ENCODE measurements at regions not wholly inside any gene's neighbourhood (a gene's known extent, or its start where the extent isn't known, plus 50 kb on each side); places are given as distances from the start of the nearest gene placed in this dataset.
A peak's percentile ranks its signal among the peaks of the same experiment; 100 is the strongest.

DNA sequence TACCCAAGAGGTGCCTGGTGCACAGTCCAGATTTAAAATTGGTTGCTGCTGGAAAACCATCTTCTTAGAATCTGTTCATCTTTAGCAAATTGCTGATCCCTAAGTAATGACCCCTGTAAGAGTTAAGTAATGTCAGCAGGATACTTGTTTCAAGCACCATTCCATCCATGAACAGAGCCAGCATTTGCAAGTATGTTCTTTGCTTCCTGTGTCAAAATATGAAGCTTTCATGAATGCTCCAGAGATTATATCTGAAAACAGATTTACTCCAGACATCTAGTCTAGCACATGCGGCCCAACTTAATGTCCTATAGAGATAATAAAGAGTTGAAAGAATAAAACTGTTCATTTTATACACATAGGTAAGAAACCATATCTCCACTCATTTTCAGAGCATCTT lies 98.7 kb upstream of the ZNF438 start:
- Histone ChIP-seq H3K9me3 (no peaks in the 10 kb centered on the region), H3K36me3 (no peaks in the 10 kb centered on the region), H3K27me3 (no peaks in the 10 kb centered on the region), H3K4me1 (peaks cover 3 to 26% of the 10 kb centered on the region in 2 donors), H3K4me3 (no peak overlapping the region), H3K27ac (peak overlapping the region; percentile 62 to 96)
- TF ChIP-seq, protein P1, sequence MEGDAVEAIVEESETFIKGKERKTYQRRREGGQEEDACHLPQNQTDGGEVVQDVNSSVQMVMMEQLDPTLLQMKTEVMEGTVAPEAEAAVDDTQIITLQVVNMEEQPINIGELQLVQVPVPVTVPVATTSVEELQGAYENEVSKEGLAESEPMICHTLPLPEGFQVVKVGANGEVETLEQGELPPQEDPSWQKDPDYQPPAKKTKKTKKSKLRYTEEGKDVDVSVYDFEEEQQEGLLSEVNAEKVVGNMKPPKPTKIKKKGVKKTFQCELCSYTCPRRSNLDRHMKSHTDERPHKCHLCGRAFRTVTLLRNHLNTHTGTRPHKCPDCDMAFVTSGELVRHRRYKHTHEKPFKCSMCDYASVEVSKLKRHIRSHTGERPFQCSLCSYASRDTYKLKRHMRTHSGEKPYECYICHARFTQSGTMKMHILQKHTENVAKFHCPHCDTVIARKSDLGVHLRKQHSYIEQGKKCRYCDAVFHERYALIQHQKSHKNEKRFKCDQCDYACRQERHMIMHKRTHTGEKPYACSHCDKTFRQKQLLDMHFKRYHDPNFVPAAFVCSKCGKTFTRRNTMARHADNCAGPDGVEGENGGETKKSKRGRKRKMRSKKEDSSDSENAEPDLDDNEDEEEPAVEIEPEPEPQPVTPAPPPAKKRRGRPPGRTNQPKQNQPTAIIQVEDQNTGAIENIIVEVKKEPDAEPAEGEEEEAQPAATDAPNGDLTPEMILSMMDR (IDR thresholded peaks at IDR 0.05) = no peak
- intact Hi-C loops (cut with DNase I) = loop anchor here (5.0 to 10.0 kb wide), 2 partner anchors 132 to 346 kb away; no protein-coding TSS in a partner anchor
- no peak for DNase-seq (ENCODE audit: low spot score in 2 of 2)

DNA sequence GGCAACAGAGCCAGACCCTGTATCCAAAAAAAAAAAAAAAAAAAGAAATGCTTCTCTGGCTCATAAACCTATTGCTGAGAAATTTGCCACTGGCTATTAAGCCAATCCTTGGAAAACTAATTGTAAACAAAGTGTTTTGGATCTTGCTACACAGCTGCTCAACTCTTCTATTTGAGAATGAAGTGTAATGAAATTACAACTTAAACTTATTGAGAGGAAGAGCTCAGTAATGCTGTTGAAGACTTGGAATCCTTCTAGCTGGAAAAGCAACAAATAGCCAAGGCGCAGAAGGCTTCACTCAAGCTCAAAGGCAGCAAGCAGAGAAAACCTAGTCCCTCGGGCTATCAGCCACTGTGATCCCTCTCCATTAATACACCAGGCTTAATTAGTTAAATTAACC lies 99.6 kb upstream of the ZNF438 start:
- TF ChIP-seq, protein P1 (IDR thresholded peaks at IDR 0.05) = no peak
- intact Hi-C loops (cut with DNase I) = loop anchor here (5.0 to 10.0 kb wide), 2 partner anchors 131 to 346 kb away; no protein-coding TSS in a partner anchor

DNA sequence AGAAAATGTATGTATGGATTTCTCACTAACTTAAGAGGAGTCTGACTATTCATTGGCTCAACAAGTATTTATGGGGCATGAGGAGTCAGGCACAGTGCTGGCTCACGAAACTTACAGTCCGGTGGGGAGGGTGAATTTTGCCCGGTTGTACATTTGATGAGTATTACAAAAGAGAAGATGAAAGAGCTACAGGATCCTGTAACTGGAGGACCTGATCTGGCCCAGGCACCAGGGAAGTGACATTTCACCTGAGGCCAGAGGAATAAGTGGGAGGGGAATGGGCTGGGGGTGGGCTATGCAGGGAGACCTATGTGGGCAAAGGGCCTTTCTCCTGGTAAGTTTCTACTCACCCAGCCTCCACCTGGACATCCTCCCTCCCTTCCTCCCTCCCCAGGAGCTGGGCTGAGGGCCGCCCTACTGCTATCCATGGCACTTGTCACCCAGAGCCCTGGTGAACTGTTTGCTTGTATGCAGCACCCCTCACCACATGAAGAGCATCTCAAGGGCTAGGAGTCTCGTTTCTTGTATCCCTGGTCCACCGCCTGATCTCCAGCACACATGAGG lies 101.1 kb upstream of the ZNF438 start:
- Histone ChIP-seq H3K4me1 (peaks cover 3 to 26% of the 10 kb centered on the region in 2 donors), H3K9me3 (no peaks in the 10 kb centered on the region), H3K27ac (peak overlapping the region; percentile 95 to 96), H3K4me3 (no peak overlapping the region), H3K27me3 (no peaks in the 10 kb centered on the region), H3K36me3 (no peaks in the 10 kb centered on the region)
- intact Hi-C loops (cut with DNase I) = loop anchor here (2.0 to 10.0 kb wide), 4 partner anchors 102 to 348 kb away; partner anchors contain the start of genes ZEB1 and ZNF438
- TF ChIP-seq, protein P1 (IDR thresholded peaks at IDR 0.05) = no peak
- DNase-seq (ENCODE audit: low spot score in 2 of 2) = peak in 1 of 2 donors; percentile 58

More for the DNA sequence above, 99.6 kb upstream of the ZNF438 start:
- H3K4me1 ChIP-seq = peaks cover 3 to 26% of the 10 kb centered on the region in 2 donors
- H3K36me3 ChIP-seq = no peaks in the 10 kb centered on the region
- peak in 1 of 2 donors; percentile 47 for DNase-seq (ENCODE audit: low spot score in 2 of 2)
- H3K4me3 ChIP-seq = no peak overlapping the region
- H3K27ac ChIP-seq = peak overlapping the region; percentile 62 to 96
- H3K9me3 ChIP-seq = no peaks in the 10 kb centered on the region
- H3K27me3 ChIP-seq = no peaks in the 10 kb centered on the region

DNA sequence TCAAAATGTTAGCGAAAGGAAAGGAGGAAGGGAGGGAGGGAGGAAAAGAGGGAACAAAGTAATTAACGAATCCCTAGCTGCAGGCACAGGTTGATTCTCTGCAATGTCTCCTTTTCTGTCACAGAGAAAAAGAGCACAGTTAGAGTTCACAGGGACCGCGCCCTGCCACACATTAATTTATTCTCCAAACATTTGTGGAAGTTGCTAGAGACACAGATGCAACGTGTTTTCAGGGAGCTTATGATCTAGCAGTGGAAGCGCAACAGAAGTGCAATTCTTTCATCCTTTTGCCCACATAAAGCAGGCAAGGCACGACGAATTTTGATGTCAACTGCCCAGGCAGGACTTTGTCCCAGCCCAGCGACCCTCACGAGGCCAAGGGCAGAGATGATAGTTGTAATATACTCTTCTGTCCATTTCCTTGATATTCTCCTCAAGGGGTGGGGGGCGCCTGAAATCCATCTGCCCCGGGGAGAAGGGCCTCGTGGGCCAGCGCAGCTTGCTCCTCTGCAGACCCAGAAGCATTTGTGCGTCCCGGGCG lies 101.7 kb upstream of the ZNF438 start:
- Histone ChIP-seq H3K4me1 (peaks cover 3 to 26% of the 10 kb centered on the region in 2 donors), H3K27me3 (no peaks in the 10 kb centered on the region), H3K4me3 (peak overlapping the region; percentile 61 to 74), H3K36me3 (no peaks in the 10 kb centered on the region), H3K9me3 (no peaks in the 10 kb centered on the region), H3K27ac (peak overlapping the region; percentile 95 to 96)
- DNase-seq (ENCODE audit: low spot score in 2 of 2) = no peak
- TF ChIP-seq, protein P1 (IDR thresholded peaks at IDR 0.05) = no peak
- intact Hi-C loops (cut with DNase I) = loop anchor here (2.0 to 10.0 kb wide), 4 partner anchors 103 to 349 kb away; partner anchors contain the start of genes ZEB1 and ZNF438

DNA sequence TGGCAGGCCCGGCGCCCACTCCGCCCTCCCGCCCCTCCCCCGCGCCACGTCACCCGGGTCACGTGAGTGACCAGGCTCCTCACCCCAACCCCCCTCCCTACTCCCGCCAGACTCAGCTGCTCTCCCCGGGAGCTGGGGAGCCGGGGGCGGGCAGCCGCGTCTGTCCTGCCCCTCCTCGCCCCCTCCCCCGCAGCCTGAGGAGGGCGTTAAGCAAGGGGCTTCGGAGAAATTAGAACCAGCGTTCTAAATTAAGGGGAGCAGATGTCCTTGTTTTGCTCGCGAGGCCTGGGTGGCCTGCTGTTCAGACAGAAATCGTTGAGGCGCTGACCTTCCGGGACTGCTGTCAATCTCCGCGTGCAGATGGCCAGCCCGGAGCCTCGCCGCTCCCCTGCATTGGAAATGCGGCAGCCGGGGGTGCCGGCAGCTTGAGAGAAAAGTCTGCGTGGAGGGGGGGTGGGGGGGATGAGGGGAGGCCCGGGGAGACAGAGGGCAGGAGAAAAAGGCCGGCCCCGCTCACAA lies 102.2 kb upstream of the ZNF438 start:
- TF ChIP-seq, protein P1 (IDR thresholded peaks at IDR 0.05) = no peak
- Histone ChIP-seq H3K4me1 (peaks cover 3 to 21% of the 10 kb centered on the region in 2 donors), H3K27me3 (no peaks in the 10 kb centered on the region), H3K27ac (peak overlapping the region; percentile 95 to 96), H3K9me3 (no peaks in the 10 kb centered on the region), H3K4me3 (peak overlapping the region; percentile 61 to 74), H3K36me3 (no peaks in the 10 kb centered on the region)
- DNase-seq (ENCODE audit: low spot score in 2 of 2) = peak; percentile 26 to 89
- intact Hi-C loops (cut with DNase I) = loop anchor here (2.0 to 10.0 kb wide), 4 partner anchors 103 to 349 kb away; partner anchors contain the start of genes ZEB1 and ZNF438

All from ascending aorta (tissue), 2 donors.